A673 (cell line): ENCODE measurements at regions not wholly inside any gene's neighbourhood (a gene's known extent, or its start where the extent isn't known, plus 50 kb on each side); places are given as distances from the start of the nearest gene placed in this dataset.

Experiments
- BruUV-seq: library from RNA; stranded (reverse); fragments of 400-500 nt; replicated peaks from 2 replicates; lab custom pipeline; 2021; lab: Mats Ljungman, UMichigan
- CTCF ChIA-PET: fragments of 300-600 bp; sonication (Branson Sonifier 250); formaldehyde crosslinking; loops from one replicate; lab custom pipeline; 2022; ENCODE audit warnings: antibody characterized with exemption; lab: Charles Lee
- POLR2A ChIA-PET: fragments of 300-600 bp; sonication (Branson Sonifier 250); formaldehyde crosslinking; loops from one replicate; lab custom pipeline; 2022; ENCODE audit warnings: antibody characterized with exemption; ENCODE audit not compliant: low non-redundant PET; lab: Charles Lee
- DNase-seq: peaks from one replicate; pipeline ENCODE4 v3.0.0-alpha.2; 2015; ENCODE audit warnings: low spot score
- H3K27ac ChIP-seq: fragments of 200-600 bp; sonication (generic); 2 replicates; pipeline ENCODE4 v1.5.1; 2016; ENCODE audit warnings: mixed run types, low read depth, mild to moderate bottlenecking, mixed read lengths, antibody characterized with exemption, low read length; ENCODE audit not compliant: poor library complexity, severe bottlenecking
- H3K27me3 ChIP-seq: fragments of 200-600 bp; sonication (generic); replicated peaks from 2 replicates; pipeline ENCODE4 v1.6.1; 2017; ENCODE audit warnings: mixed run types, low read depth, mild to moderate bottlenecking, mixed read lengths, antibody characterized with exemption, low read length; ENCODE audit not compliant: insufficient read depth, poor library complexity
- H3K36me3 ChIP-seq: fragments of 200-600 bp; sonication (generic); 2 replicates; pipeline ENCODE4 v1.6.1; 2016; ENCODE audit warnings: mixed run types, mild to moderate bottlenecking, mixed read lengths, antibody characterized with exemption, low read length; ENCODE audit not compliant: insufficient read depth, poor library complexity, severe bottlenecking
- H3K4me1 ChIP-seq: fragments of 200-600 bp; sonication (generic); 2 replicates; pipeline ENCODE4 v1.6.1; 2017; ENCODE audit warnings: mixed run types, mild to moderate bottlenecking, mixed read lengths, antibody characterized with exemption, low read length; ENCODE audit not compliant: insufficient read depth, poor library complexity, severe bottlenecking
- H3K4me3 ChIP-seq: fragments of 200-600 bp; sonication (generic); 2 replicates; pipeline ENCODE4 v1.5.1; 2016; ENCODE audit warnings: low read depth, mixed run types, mild to moderate bottlenecking, mixed read lengths, low read length; ENCODE audit not compliant: poor library complexity, severe bottlenecking
- H3K9me3 ChIP-seq: fragments of 200-600 bp; sonication (generic); 2 replicates; pipeline ENCODE4 v1.6.1; 2016; ENCODE audit warnings: mixed run types, low read depth, mild to moderate bottlenecking, mixed read lengths, antibody characterized with exemption, low read length; ENCODE audit not compliant: poor library complexity, severe bottlenecking
- CTCF ChIP-seq: fragments of 300-800, 200-600 bp; sonication (generic); conservative IDR thresholded peaks from 2 replicates; pipeline ENCODE4 v1.5.1; 2017; ENCODE audit warnings: low read depth, mild to moderate bottlenecking, antibody characterized with exemption, low read length, moderate library complexity, mixed read lengths
- EZH2 ChIP-seq: fragments of 200-600 bp; sonication (generic); IDR thresholded peaks from 2 replicates; pipeline ENCODE4 v1.6.1; 2017; ENCODE audit warnings: borderline replicate concordance, low read depth, mild to moderate bottlenecking, mixed read lengths, antibody characterized with exemption, low read length; ENCODE audit not compliant: poor library complexity, severe bottlenecking
- intact Hi-C: fragments of 100-400 bp; cut with micrococcal nuclease; formaldehyde crosslinking; loops from one replicate; pipeline ENCODE4 v1.10.0; 2022; ENCODE audit not compliant: unreplicated experiment

DNA sequence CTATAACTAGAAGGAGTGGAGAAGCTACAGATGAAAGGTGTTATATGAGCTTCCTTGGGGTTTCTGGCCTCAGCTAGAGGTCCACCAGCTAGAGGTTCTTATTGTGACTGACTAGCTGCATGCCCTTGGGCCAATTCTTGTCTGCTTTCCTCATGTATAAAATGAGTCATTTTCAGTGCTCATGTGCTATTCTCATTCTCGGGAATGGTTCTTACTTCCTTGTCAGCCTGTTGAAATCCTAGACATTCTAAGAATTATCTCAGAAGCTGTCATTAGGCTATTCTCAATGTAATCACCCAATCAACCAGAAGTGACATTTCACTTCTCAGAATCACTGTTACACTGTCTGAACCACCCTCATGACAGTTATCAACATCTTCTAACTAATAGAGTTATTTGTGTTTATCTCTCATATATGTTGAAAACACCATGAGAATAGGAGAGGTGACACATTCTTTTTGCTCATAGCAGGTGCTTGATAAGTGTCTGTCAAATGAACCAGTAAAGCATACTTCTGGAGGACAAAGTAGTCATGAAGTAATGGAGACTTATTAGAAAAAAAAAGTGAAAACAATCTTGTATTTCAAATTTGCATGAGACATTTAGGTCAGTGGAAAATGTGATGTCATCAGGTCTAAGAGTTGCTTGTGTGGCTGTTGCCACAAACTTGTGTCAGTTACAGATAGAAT, 122.8 kb upstream of the IVNS1ABP start:
- H3K4me1 ChIP-seq = peaks cover 3% of the 10 kb centered on the region
- no TSS peak for BruUV-seq
- H3K36me3 ChIP-seq = no peaks in the 10 kb centered on the region
- no peak overlapping the region for H3K4me3 ChIP-seq
- DNase-seq = peak; percentile 14
- H3K27ac ChIP-seq = no peak overlapping the region
- intact Hi-C loops = no loop called here
- no peaks in the 10 kb centered on the region for H3K27me3 ChIP-seq
- POLR2A ChIA-PET = interaction anchor here (0.7 kb wide), 1 partner anchor 135 kb away, joined by 17 read pairs; no protein-coding TSS in a partner anchor
- H3K9me3 ChIP-seq = no peaks in the 10 kb centered on the region
- no peak for TF ChIP-seq CTCF
- no peak for TF ChIP-seq EZH2
- CTCF ChIA-PET = no interaction called here

GRCh38 chr1:185438936-185439335, 121.9 kb upstream of the IVNS1ABP start:
- Histone ChIP-seq H3K27me3 (no peaks in the 10 kb centered on the region), H3K4me3 (no peak overlapping the region), H3K27ac (no peak overlapping the region), H3K9me3 (no peaks in the 10 kb centered on the region), H3K4me1 (peaks cover 3% of the 10 kb centered on the region), H3K36me3 (no peaks in the 10 kb centered on the region)
- CTCF ChIA-PET = no interaction called here
- DNase-seq = no peak
- no peak for TF ChIP-seq CTCF
- no peak for TF ChIP-seq EZH2
- POLR2A ChIA-PET = no interaction called here
- intact Hi-C loops = no loop called here
- no TSS peak for BruUV-seq

GRCh38 chr1:185435696-185436379, 118.8 kb upstream of the IVNS1ABP start:
- no peaks in the 10 kb centered on the region for H3K27me3 ChIP-seq
- TF ChIP-seq EZH2 = no peak
- no peak for TF ChIP-seq CTCF
- ChIA-PET CTCF (no interaction called here), POLR2A (no interaction called here)
- H3K36me3 ChIP-seq = no peaks in the 10 kb centered on the region
- no peaks in the 10 kb centered on the region for H3K9me3 ChIP-seq
- H3K27ac ChIP-seq = no peak overlapping the region
- peaks cover 3% of the 10 kb centered on the region for H3K4me1 ChIP-seq
- no TSS peak for BruUV-seq
- intact Hi-C loops = no loop called here
- no peak for DNase-seq
- no peak overlapping the region for H3K4me3 ChIP-seq
